NOMO-1 treated with dmso at 0.1 percent for 144 hours (cell line): ENCODE measurements at regions not wholly inside any gene's neighbourhood (a gene's known extent, or its start where the extent isn't known, plus 50 kb on each side); places are given as distances from the start of the nearest gene placed in this dataset.

Experiments
- DNase-seq: peaks from one replicate; lab custom pipeline; 2025; ENCODE audit not compliant: unreplicated experiment; lab: John Stamatoyannopoulos, UW

DNA sequence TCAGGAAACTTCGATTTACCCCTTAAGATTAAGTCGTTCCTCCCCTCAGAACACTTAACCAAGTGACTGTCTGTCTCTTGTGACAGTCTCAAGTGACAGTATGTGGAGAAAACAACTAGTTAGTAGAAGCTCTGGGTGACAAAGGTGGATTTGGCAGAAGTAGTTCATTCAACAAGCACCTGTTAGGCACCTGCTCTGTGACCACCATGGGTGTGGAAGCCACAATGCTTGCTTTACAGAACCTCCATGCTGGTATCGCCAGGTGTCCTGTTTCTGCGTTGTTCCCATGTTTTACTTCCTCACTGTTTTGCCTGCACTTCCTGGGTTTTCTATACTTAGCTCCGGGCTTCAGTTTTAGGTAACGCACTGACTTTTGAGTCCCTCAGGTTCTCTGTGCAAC is 337.4 kb upstream of the DCC start:
- no peak for DNase-seq

DNA sequence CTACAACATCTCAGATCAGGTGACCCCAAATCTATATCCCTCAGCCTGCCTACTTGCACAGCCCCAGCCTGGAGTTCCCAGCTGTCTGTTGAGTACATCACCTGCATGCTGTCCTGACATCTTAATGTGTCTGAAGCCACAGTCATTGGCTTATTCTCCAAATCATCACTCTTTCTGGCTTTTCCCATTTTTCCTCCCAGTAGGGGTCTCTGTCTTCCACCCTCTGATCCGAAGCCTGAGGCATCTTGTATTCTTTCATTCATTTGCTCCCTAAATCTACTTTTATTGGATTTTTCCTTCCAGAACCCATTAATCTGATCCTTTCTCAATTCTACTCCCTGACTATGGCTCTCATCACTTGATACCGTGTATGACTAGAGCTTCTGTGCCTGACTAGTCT is 332.9 kb upstream of the DCC start:
- no peak for DNase-seq

DNA sequence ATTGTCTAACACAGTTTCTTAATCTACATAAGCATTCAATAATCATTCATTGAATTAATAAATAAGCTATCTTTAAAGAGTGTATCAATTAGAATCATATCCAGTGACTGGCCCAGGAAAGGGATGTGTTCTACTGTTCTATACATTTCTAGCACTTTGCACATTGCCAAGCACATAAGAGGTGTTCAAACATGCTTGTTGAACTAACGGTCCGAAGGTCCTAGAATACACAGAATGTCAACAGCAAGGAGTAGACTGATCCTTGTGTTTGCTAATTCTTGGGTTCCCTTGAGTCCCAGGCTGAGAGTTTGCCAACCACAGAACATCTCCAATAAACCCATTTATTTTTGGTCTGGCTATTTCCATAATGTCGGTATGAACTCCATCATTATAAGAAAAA is 331.7 kb upstream of the DCC start:
- no peak for DNase-seq

DNA sequence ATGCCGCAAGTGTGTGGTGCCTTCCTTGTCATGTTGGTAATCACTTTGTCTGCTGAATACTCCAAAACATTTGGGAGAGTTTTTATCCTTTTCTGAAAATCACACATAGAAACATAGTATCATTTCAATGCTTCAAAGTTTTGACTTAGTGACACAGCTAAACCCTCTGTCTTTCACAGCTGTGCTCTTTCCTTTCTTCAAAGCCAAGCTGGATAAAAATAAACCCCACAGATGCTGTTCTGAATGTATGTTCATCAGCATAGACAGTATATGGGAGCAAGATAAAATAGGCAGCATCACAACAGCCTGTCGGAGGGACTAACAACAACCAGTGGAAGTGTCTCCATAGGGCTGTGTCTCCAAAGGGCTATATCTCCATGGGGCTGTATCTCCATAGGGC is 331.3 kb upstream of the DCC start:
- no peak for DNase-seq

DNA sequence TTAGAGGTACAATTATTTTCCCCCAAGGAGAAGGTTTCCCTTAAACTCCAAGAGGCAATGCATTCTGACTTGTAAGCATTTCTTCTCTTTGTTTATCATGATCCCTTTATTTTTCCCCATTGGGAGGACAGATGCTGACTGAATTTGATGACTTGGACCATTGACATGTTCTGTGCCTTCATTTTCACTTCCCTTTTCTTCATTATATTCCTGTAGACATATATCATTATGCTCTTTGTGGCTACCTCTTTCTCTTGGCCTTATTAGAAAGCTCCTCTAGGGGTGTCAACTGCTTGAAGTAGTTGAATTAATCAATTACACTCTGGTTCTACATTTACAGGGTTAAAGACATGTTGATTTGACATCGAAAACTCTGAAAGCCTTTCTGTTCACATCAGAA is 330.0 kb upstream of the DCC start:
- DNase-seq: no peak

DNA sequence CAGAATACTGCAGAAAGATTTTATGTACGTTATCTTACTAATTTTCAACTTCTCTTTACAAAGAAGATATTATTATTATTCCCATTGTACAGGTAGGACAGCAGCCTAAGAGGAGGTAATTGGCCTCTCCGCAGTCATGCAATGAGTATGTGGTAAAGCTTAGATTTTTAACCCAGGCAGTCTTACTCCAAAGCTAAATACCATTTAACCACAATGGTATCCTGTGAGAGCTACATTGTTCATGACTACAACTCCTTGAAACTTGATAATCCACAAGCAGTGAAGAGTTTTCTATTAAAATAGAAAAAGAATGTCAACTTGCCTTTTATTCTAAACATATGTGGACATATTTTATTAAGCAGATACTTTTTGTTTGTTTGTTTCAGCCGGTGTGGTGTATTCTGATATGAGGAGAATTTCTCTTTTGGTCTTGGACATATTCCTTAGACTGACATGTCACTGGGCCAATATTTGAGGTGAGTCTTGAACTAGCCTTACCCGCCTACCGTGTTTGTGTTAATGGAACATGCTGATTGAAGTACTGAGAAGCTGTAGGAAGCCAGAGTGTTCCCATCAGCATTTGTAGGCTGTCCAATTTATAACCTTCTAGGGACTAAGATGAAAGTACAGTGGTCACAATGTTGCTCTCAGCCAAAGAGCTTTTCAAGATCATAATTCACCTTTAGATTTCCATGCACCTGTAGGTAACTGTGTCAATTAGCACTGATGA is 293.9 kb upstream of the DCC start:
- DNase-seq: no peak

DNA sequence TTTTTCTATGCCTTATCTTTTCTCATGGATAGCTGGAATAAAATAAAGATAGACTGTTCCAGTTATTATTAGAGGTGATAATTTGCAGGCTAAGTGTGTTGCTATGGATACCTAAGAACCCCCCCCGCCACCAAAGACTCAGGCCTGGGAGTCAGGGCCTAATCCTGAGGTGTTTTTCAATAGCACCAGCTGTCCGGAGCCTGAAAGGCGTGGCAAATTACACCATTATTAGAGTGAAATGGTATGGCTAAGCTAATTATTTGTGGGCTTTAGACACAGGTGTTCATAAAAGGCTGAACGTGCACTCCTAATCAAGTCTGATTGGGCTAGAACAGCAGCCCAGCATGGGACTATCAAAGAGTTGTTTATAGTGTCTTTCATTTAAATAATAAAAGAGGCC is 293.2 kb upstream of the DCC start:
- DNase-seq: no peak

DNA sequence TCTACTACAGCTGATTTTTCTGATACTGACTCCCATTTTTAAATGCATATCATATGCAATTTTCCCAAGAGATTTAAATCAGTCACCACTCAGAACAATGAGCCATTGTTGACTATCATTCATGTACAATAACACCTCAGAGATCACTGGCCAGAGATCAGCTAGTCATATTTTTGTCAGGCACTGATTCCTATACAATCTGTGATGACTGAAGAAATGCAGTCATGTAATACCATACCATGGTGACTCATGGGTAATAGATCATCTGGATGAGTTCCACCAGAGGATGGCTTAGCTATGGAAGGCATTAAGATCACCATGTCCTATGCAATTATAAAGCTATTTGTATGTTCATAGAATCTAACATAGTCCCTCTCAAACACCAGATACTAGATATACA is 285.7 kb upstream of the DCC start:
- DNase-seq: no peak

DNA sequence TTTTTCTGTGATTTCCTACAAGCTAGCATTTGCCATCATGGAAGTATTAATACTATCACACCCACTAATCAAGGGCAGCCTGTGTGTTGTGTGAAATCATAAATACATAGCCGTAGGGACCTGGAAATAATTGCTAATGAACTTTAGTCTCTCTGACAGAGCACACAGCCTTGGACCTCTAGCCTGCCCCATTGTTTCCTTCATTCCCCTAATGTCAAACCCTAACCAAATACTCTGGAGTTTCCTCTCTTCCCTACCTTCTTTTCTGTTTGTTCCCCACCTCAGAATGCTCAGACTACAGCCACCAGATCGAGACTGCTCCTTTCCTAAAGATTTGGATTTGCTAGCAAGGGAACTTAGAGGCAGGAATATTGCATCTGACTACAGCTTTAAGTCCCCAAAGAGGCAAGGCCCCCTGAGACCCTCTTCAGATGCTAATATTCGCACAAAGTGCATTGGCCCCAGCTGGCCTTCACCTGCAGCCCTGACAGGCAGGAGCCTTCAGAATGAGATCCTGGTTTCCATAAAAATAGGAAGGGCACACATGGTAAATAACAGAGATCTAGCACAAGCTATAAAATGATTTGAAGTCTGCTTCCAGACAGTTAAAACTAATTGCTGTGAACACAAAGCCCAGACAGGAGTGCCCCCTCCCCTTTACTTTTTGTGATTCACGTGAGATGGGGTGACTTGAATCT is 279.2 kb upstream of the DCC start:
- DNase-seq: no peak

DNA sequence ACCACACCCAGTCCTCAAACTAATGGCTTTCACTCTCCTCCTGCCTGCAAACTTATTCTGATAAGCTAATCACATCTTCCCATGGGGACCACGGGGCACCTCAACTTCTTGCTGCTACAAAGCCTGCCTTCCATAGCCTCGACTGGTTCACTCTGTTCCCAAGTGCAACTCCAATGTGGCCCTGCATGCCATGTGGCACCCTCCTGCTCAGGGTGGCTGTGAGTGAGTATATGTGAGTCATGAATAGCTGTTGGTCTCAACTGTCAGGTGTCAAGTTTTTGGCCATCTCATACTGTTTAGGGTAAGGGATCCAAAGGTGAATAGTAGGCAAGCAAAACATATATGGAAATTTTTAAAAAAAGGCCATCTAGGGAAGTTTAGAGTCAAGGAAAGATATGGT is 276.1 kb upstream of the DCC start:
- no peak for DNase-seq

DNA sequence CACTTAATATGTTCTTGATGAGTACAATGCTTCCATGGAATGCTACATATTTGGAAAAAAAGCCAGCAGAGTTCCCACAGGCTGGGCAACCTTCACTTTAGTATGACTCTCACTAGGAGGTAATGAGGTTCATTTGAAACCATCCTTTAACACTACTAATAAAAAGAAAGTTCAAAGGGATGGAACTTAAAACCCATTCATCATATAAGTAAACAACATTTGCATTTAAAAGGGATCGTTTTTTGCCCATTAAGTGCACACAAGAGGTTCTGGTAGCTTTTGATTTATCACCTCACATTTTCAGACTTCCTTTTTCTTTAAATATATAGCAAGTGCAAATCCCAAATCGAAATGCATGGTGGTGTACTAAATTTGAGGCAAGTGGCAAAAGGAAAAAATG is 270.8 kb upstream of the DCC start:
- DNase-seq: no peak

DNA sequence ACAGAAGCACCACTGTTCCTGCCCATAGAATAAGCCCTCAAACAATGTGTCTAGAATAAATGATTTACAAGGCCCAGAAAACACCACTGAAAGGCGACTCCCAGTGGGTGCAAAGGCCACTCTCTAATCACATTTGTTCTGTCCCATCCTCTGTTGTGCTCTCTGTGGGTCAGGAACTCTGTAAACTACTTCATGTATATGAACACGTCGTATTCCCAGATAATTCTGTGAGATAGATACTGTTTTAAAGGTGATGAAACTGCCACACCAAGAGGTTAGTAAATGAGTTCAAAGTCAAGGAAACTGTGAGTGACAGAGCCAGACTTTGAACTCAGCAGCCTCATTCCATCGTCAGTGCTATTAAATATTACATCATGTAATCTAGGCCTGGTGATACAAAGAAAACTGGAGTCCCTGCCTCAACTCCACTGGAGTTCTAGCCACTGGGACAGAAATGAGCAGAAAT is 269.7 kb upstream of the DCC start:
- no peak for DNase-seq

DNA sequence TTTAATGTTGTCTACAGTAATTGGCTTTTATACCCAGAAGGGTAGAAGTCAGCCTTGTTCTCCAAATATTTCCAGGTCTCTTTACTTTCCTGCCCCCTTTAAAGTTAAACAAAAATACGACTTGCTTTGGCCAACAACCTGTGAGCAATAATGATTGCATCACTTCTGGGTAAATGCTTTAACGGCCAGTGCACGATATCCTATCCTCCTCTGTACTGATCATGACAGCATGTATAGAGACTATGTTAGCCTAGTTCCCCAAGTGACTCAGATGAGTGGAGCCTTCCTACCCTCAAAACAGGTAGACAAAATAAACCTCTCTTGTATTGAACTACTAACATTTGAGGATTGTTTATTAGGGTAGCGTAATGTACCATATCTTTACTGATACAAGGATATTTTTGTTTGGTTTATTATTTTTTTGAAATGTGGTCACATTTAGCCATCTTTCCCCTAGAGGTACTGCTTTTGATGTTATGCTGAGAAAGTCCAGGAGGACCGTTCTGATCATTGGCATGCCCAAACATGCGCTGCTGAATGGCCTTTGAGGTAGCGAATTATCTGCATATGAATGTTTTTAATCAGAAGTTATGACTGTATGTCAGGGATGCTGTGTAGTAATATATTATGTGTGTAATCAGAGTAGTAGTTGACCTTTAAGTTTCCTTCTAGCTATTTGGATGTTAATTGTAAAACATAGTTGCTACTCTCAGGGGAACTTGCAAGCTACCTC is 262.6 kb upstream of the DCC start:
- no peak for DNase-seq

DNA sequence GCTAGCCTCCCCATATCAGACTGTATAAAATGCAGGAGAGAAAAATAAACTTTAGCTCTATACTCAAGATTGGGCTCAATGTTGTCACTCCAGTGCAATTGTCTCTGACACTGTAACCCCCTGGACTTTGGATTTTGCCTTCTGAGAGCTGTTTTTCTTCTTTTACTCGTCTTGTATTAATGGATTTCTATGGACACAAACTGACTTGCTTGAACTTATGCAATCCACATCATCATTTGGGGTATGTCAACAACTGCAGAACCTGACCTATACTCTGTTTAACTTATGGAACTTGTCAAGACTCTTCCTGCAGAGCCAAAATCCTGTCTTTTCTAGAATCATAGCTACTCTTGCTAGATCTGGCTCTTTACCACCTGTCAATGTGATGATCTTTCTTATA is 257.8 kb upstream of the DCC start:
- DNase-seq: no peak

DNA sequence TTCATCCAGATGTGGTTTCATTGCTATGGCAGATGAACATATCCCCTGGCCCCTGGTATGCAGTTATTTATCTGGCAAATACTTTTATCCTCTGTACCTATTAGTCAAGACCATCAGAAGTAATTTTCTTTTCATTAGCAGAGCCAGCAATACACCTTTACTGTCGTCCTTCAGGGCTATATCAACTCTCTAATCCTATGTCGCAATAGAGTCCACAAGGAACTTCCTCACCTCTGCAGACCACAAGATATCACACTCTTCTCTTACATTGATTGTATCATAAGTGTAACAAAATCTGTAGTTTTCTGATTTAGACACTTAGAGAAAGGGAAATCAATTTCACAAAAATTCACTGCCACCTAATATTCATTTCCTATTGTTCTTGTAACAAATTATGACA is 252.9 kb upstream of the DCC start:
- DNase-seq: no peak

DNA sequence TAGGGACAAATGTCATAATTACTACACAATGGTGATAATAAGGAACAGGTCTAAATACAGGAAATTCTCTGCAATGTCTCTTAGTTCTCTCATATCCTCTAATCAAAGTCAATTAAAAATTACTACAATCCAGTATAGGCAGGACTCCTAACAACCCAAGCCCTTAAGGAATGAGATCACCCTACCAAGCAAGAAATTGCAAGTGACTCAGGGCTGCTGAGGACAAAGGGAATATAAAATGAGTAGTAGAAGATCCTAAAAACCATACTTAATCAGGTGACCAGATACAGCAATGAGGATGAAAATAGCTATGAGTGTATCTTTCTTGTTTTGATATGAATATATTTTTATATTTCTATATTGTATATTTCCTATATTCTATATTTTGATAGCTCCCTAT is 250.0 kb upstream of the DCC start:
- DNase-seq: no peak

DNA sequence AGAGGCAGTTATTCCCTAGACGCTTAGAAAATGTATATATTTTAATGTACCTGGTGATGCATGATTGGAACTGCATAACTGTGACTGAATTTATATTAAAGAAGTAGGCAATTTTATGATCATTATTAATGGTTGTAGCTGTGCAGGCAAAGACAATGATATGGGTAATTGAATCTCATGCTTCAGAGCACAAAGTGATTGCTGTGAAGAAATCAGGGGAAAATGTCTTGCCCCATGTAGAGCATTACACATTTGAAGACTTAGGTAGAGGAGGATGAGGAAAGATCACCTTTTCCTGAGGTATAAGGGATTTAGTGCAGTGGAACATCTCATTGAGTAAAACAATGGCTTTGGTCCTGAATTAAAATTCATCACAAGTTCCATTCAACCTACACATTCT is 246.8 kb upstream of the DCC start:
- DNase-seq: no peak

DNA sequence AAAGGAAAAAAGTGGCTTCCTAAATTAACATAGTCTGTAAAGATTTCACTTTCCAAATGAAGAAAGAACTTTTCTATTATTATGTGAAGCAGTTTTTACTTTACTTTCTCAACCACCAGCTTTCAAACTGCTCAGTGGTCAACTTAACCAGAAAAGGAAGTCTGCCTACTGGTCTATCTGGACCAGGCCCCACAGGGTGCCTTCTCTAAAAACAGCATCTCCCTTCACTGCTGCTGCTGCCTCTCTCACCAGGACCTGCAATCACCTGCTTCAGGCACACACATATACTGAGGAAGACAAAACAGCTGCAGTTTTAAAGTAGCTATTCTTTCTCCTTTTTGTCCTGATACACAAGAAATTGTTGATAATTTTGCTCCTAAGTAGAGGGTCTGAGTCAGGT is 221.3 kb upstream of the DCC start:
- no peak for DNase-seq

DNA sequence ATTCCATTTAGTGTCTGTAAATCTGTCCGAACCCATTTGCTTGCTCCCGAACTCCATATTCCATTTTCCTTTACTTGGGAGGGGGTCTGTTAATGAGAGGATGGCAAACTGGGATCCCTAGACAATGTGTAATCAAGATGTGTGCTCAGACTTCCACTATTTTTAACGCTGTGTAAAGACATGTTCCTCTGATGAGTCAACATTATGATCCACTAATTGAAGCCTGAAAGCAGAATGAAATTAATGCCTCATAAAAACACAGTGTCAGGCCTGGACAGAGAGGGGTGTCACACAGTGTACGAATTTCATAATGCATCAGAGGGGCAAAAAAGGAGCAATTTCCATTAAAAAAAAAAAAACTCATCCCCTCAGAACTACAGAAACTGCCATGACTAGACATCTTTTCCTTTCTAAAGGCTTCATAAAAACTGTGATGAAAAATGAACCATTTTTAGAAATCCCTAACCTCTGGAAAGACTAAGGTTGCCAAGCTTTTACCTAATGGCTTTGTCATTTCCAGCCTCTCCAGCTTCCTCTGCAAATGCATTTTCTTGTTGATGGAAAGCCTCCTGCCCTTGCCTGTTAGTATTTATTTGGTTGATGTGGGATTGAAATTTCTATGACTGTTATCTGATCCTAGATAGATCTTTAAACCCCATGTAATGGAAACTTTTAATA is 209.2 kb upstream of the DCC start:
- DNase-seq: no peak

DNA sequence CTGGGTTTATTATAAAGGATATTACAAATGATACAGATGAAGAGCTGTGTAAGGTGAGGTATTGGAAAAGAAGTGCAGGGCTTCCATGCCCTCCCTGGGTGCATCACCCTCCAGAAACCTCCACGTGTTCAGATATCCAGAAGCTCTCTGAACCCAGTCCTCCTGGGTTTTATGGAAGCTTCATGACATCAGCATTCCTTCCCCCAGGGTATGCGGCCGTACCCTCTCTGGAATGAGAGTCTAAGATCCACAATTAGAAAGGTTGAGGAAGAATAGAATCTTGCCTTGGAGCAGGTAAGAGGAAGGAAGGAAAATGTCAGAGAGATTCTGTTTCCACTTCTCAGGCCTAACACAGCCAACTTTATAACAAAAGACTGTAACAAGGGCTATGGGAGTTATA is 208.2 kb upstream of the DCC start:
- no peak for DNase-seq

DNA sequence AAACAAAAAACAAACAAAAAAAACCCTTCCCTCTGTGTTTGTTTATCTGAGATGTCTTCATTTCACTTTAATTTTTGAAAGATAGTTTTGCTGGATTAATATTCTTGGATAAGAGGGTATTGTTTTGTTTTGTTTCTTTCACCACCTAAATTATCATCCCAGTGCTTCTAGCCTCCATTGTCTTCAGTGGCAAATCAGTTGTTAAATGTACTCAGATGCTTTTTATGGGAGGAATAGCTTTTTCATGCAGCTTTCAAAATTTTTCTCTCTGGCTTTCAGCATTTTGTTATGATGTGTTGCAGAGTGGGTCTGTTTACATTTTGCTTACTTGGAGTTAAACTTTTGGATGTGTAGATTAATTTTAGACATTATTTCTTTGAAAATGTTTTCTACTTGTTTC is 203.5 kb upstream of the DCC start:
- DNase-seq: no peak

DNA sequence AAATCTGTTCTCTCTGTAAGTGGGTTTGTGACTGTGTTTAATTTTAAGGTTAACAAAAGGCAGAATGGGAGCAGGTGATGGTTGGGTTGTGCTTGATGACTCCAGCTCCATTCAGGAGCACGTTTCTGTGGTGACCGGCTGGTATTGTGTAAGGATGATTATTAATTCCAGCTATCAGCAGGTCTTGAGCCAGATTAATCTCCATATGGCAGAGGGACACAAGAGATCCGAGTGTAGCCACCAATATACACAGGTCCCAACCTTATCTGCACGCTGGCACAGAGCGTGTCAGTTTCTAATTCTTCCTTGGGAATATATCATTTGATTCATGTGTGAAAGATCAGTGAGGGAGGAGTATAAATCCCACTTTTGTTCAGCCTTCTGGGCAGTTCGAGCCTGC is 199.0 kb upstream of the DCC start:
- no peak for DNase-seq
